ENCODE measurements at regions not wholly inside any gene's neighbourhood (a gene's known extent, or its start where the extent isn't known, plus 50 kb on each side); places are given as distances from the start of the nearest gene placed in this dataset.

- TF ChIP-seq POLR2A (IDR thresholded peaks at IDR 0.05) (no peak), CTCF (IDR thresholded peaks at IDR 0.05) (no peak)
These were observed 253.0 kb downstream of the ICE1 start for GRCh38 chr5:5675511-5675910.
